ENCODE measurements at regions not wholly inside any gene's neighbourhood (a gene's known extent, or its start where the extent isn't known, plus 50 kb on each side); places are given as distances from the start of the nearest gene placed in this dataset.
"Not testable (repeated sequence)": the region's sequence is repeated elsewhere in the genome, so short reads cannot be mapped to it uniquely, and the experiment has no call there.

DNA sequence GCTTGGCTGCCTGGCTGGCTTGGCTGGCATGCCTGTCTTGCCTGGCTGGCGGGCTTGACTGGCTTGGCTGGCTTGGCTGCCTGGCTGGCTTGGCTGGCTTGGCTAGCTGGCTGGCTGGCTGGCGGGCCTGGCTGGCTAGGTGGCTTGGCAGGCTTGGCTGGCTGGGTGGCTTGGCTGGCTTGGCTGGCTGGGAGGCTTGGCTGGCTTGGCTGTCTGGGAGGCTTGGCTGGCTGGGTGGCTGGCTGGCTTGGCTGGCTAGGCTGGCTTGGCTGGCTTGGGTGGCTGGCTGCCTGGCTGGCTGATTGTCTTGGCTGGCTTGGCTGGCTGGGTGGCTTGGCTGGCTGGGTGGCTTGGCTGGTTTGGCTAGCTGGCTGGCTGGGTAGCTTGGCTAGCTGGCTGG lies 2819.7 kb downstream of the RPIA start:
- not testable (repeated sequence) for H3K4me3 ChIP-seq (ENCODE audit: low read depth, low read length); DNase-seq (ENCODE audit: low read depth)

DNA sequence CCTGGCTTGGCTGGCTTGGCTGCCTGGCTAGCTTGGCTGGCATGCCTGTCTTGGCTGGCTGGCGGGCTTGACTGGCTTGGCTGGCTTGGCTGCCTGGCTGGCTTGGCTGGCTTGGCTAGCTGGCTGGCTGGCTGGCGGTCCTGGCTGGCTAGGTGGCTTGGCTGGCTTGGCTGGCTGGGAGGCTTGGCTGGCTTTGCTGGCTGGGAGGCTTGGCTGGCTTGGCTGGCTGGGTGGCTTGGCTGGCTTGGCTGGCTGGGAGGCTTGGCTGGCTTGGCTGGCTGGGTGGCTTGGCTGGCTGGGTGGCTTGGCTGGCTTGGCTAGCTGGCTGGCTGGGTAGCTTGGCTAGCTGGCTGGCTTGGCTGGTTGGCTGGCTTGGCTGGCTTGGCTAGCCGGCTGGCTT lies 2824.5 kb downstream of the RPIA start:
- H3K4me3 ChIP-seq (ENCODE audit: low read depth, low read length); DNase-seq (ENCODE audit: low read depth): not testable (repeated sequence)

DNA sequence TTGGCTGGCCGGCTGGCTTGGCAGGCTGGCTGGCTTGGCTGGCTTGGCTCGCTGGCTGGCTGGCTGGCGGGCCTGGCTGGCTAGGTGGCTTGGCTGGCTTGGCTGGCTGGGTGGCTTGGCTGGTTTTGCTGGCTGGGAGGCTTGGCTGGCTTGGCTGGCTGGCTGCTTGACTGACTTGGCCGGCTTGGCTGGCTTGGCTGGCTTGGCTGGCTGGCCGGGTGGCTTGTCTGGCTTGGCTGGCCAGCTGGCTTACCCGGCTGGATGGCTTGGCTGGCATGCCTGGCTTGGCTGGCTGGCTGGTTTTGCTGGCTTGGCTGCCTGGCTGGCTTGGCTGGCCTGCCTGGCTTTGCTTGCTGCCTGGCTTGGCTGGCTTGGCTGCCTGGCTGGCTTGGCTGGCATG lies 2825.2 kb downstream of the RPIA start:
- DNase-seq (ENCODE audit: low read depth); H3K4me3 ChIP-seq (ENCODE audit: low read depth, low read length): not testable (repeated sequence)

DNA sequence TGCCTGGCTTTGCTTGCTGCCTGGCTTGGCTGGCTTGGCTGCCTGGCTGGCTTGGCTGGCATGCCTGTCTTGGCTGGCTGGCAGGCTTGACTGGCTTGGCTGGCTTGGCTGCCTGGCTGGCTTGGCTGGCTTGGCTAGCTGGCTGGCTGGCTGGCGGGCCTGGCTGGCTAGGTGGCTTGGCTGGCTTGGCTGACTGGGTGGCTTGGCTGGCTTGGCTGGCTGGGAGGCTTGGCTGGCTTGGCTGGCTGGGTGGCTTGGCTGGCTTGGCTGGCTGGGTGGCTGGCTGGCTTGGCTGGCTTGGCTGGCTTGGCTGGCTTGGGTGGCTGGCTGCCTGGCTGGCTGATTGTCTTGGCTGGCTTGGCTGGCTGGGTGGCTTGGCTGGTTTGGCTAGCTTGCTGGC lies 2826.4 kb downstream of the RPIA start:
- not testable (repeated sequence) for DNase-seq (ENCODE audit: low read depth); H3K4me3 ChIP-seq (ENCODE audit: low read depth, low read length)

DNA sequence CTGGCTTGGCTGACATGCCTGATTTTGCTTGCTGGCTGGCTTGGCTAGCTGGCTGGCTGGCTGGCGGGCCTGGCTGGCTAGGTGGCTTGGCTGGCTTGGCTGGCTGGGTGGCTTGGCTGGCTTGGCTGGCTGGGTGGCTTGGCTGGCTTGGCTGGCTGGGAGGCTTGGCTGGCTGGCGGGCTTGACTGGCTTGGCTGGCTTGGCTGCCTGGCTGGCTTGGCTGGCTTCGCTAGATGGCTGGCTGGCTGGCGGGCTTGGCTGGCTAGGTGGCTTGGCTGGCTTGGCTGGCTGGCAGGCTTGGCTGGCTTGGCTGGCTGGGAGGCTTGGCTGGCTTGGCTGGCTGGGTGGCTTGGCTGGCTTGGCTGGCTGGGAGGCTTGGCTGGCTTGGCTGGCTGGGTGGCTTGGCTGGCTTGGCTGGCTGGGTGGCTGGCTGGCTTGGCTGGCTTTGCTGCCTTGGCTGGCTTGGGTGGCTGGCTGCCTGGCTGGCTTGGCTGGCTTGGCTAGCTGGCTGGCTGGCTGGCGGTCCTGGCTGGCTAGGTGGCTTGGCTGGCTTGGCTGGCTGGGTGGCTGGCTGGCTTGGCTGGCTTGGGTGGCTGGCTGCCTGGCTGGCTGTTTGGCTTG lies 2827.0 kb downstream of the RPIA start:
- H3K4me3 ChIP-seq (ENCODE audit: low read depth, low read length); DNase-seq (ENCODE audit: low read depth): not testable (repeated sequence)

DNA sequence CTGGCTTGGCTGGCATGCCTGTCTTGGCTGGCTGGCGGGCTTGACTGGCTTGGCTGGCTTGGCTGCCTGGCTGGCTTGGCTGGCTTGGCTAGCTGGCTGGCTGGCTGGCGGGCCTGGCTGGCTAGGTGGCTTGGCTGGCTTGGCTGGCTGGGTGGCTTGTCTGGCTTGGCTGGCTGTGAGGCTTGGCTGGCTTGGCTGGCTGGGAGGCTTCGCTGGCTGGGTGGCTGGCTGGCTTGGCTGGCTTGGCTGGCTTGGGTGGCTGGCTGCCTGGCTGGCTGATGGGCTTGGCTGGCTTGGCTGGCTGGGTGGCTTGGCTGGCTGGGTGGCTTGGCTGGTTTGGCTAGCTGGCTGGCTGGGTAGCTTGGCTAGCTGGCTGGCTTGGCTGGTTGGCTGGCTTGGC lies 2827.9 kb downstream of the RPIA start:
- not testable (repeated sequence) for H3K4me3 ChIP-seq (ENCODE audit: low read depth, low read length); DNase-seq (ENCODE audit: low read depth)

DNA sequence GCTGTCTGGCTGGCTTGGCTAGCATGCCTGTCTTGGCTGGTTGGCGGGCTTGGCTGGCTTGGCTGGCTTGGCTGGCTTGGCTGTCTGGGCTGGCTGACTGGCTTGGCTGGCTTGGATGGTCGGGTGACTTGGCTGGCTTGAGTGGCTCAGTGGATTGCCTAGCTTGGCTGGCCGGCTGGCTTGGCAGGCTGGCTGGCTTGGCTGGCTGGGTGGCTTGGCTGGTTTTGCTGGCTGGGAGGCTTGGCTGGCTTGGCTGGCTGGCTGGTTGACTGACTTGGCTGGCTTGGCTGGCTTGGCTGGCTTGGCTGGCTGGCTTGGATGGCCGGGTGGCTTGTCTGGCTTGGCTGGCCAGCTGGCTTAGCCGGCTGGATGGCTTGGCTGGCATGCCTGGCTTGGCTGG lies 2828.4 kb downstream of the RPIA start:
- H3K4me3 ChIP-seq (ENCODE audit: low read depth, low read length); DNase-seq (ENCODE audit: low read depth): not testable (repeated sequence)

DNA sequence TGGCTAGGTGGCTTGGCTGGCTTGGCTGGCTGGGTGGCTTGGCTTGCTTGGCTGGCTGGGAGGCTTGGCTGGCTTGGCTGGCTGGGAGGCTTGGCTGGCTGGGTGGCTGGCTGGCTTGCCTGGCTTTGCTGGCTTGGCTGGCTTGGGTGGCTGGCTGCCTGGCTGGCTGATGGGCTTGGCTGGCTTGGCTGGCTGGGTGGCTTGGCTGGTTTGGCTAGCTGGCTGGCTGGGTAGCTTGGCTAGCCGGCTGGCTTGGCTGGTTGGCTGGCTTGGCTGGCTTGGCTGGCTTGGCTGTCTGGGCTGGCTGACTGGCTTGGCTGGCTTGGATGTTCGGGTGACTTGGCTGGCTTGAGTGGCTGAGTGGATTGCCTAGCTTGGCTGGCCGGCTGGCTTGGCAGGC lies 2829.1 kb downstream of the RPIA start:
- DNase-seq (ENCODE audit: low read depth); H3K4me3 ChIP-seq (ENCODE audit: low read depth, low read length): not testable (repeated sequence)

DNA sequence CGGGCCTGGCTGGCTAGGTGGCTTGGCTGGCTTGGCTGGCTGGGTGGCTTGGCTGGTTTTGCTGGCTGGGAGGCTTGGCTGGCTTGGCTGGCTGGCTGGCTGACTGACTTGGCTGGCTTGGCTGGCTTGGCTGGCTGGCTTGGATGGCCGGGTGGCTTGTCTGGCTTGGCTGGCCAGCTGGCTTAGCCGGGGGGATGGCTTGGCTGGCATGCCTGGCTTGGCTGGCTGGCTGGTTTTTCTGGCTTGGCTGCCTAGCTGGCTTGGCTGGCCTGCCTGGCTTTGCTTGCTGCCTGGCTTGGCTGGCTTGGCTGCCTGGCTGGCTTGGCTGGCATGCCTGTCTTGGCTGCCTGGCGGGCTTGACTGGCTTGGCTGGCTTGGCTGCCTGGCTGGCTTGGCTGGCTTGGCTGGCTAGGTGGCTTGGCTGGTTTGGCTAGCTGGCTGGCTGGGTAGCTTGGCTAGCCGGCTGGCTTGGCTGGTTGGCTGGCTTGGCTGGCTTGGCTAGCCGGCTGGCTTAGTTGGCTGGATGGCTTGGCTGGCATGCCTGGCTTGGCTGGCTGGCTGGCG lies 2829.6 kb downstream of the RPIA start:
- H3K4me3 ChIP-seq (ENCODE audit: low read depth, low read length); DNase-seq (ENCODE audit: low read depth): not testable (repeated sequence)

DNA sequence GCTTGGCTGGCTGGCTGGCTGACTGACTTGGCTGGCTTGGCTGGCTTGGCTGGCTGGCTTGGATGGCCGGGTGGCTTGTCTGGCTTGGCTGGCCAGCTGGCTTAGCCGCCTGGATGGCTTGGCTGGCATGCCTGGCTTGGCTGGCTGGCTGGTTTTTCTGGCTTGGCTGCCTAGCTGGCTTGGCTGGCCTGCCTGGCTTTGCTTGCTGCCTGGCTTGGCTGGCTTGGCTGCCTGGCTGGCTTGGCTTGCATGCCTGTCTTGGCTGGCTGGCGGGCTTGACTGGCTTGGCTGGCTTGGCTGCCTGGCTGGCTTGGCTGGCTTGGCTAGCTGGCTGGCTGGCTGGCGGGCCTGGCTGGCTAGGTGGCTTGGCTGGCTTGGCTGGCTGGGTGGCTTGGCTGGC lies 2830.5 kb downstream of the RPIA start:
- not testable (repeated sequence) for H3K4me3 ChIP-seq (ENCODE audit: low read depth, low read length); DNase-seq (ENCODE audit: low read depth)

DNA sequence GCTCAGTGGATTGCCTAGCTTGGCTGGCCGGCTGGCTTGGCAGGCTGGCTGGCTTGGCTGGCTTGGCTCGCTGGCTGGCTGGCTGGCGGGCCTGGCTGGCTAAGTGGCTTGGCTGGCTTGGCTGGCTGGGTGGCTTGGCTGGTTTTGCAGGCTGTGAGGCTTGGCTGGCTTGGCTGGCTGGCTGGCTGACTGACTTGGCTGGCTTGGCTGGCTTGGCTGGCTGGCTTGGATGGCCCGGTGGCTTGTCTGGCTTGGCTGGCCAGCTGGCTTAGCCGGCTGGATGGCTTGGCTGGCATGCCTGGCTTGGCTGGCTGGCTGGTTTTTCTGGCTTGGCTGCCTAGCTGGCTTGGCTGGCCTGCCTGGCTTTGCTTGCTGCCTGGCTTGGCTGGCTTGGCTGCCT lies 2831.4 kb downstream of the RPIA start:
- not testable (repeated sequence) for H3K4me3 ChIP-seq (ENCODE audit: low read depth, low read length); DNase-seq (ENCODE audit: low read depth)

DNA sequence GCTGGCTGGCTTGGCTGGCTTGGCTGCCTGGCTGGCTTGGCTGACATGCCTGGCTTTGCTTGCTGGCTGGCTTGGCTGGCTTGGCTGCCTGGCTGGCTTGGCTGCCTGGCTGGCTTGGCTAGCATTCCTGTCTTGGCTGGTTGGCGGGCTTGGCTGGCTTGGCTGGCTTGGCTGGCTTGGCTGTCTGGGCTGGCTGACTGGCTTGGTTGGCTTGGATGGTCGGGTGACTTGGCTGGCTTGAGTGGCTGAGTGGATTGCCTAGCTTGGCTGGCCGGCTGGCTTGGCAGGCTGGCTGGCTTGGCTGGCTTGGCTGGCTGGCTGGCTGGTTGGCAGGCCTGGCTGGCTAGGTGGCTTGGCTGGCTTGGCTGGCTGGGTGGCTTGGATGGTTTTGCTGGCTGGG lies 2832.3 kb downstream of the RPIA start:
- DNase-seq (ENCODE audit: low read depth): not testable (repeated sequence)

DNA sequence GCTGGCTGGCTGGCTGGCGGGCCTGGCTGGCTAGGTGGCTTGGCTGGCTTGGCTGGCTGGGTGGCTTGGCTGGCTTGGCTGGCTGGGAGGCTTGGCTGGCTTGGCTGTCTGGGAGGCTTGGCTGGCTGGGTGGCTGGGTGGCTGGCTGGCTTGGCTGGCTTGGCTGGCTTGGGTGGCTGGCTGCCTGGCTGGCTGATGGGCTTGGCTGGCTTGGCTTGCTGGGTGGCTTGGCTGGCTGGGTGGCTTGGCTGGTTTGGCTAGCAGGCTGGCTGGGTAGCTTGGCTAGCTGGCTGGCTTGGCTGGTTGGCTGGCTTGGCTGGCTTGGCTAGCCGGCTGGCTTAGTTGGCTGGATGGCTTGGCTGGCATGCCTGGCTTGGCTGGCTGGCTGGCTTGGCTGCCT lies 2834.1 kb downstream of the RPIA start:
- H3K4me3 ChIP-seq (ENCODE audit: low read depth, low read length); DNase-seq (ENCODE audit: low read depth): not testable (repeated sequence)

More for the DNA sequence above, 2832.3 kb downstream of the RPIA start:
- H3K4me3 ChIP-seq (ENCODE audit: low read depth, low read length): not testable (repeated sequence)

DNA sequence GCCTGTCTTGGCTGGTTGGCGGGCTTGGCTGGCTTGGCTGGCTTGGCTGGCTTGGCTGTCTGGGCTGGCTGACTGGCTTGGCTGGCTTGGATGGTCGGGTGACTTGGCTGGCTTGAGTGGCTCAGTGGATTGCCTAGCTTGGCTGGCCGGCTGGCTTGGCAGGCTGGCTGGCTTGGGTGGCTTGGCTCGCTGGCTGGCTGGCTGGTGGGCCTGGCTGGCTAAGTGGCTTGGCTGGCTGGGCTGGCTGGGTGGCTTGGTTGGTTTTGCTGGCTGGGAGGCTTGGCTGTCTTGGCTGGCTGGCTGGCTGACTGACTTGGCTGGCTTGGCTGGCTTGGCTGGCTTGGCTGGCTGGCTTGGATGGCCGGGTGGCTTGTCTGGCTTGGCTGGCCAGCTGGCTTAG lies 2834.6 kb downstream of the RPIA start:
- not testable (repeated sequence) for H3K4me3 ChIP-seq (ENCODE audit: low read depth, low read length); DNase-seq (ENCODE audit: low read depth)

DNA sequence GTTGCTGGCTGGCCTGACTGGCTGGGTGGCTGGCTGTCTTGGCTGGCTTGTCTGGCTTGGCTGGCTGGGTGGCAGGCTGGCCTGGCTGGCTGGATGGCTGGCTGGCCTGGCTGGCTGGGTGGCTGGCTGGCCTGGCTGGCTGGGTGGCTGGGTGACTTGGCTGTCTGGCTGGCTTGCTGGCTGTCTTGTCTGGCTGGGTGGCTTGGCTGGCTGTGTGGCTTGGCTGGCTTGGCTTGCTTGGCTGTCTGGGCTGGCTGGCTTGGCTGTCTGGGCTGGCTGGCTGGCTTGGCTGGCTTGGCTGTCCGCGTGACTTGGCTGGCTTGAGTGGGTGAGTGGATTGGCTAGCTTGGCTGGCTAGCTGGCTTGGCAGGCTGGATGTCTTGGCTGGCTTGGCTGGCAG lies 2835.6 kb downstream of the RPIA start:
- not testable (repeated sequence) for DNase-seq (ENCODE audit: low read depth); H3K4me3 ChIP-seq (ENCODE audit: low read depth, low read length)

DNA sequence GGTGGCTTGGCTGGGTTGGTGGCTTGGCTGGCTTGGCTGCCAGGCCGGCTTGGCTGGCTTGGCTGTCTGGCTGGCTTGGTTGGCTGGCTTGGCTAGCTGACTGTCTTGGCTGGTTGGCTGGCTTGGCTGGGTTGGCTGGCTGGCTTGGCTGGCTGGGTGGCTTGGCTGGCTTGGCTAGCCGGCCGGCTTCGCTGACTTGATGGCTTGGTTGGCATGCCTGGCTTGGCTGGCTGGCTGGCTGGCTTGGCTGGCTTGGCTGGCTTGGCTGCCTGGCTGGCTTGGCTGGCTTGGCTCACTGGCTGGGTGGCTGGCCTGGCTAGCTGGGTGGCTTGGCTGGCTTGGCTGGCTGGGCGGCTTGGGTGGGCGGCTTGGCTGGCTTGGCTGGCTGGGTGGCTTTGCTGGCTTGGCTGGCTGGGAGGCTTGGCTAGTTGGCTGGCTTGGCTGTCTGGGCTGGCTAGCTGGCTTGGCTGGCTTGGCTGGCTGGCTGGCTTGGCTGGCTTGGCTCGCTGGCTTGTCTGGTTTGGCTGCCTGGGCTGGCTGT lies 2836.1 kb downstream of the RPIA start:
- H3K4me3 ChIP-seq (ENCODE audit: low read depth, low read length); DNase-seq (ENCODE audit: low read depth): not testable (repeated sequence)

DNA sequence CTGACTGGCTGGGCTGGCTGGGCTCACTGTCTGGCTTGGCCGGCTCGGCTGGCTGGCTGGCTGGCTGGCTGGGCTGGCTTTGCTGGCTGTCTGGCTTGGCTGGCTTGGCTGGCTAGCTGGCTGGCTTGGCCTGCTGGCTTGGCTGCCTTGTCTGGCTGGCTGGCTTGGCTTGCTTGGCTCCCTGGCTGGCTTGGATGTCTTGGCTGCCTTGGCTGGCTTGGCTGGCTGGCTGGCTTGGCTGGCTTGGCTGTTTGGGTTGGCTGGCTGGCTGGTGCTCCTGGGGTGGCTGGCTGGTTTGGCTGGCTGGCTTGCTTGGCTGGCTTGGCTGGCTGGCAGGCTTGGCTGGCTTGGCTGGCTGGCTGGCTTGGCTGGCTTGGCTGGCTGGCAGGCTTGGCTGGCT lies 2836.9 kb downstream of the RPIA start:
- not testable (repeated sequence) for H3K4me3 ChIP-seq (ENCODE audit: low read depth, low read length); DNase-seq (ENCODE audit: low read depth)

DNA sequence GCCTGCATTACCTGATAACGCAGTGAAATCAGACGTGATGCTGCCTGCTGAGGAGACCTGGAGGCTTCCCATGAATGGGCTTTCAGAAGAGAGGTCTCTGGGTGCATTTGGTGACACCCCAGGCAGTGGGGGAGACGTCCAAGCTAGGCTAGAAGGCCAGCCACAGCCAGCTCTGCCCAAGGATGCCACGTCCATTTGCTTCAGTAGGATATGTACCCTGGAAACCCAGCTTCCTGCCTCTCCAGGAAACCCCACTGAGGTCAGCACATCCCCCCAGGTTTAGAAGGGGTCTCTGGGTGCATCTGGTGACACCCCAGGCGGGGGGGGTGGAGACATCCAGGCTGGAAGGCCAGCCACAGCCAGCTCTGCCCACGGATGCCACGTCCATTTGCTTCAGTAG lies 2844.6 kb downstream of the RPIA start:
- not testable (repeated sequence) for DNase-seq (ENCODE audit: low read depth); H3K4me3 ChIP-seq (ENCODE audit: low read depth, low read length)

DNA sequence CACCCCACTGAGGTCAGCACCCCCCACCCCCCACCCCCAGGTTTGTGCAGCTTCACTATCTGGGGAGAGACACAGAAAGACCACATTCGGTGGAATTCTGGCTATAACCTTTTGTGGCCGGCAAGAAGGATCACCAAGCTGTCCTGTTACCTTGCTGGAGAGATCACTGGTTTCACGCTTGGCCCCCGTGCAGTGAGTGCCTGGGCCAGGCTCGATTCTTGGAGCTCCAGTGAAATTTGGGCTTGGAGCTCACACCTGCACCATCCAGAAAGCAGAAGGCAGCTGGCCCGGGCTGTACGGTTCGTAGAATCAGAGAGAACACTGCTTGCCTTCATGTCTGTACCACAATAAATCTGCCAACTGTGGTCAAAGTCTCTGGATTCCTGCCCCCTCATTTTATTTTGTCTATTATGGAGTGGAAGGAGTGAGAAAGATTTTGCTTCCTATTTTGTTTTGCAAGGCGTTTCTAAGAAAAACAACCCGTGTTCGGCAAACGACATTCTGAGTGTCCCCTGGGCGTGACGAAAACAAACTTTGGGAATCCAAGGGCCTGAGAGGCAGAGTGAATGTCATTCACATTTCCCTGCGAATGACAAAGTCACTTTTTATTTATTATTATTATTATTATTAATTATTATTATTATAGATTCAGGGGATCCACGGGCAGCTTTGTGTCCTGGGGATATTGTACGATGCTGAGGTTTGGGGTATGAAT lies 2845.2 kb downstream of the RPIA start:
- DNase-seq (ENCODE audit: low read depth); H3K4me3 ChIP-seq (ENCODE audit: low read depth, low read length): not testable (repeated sequence)

DNA sequence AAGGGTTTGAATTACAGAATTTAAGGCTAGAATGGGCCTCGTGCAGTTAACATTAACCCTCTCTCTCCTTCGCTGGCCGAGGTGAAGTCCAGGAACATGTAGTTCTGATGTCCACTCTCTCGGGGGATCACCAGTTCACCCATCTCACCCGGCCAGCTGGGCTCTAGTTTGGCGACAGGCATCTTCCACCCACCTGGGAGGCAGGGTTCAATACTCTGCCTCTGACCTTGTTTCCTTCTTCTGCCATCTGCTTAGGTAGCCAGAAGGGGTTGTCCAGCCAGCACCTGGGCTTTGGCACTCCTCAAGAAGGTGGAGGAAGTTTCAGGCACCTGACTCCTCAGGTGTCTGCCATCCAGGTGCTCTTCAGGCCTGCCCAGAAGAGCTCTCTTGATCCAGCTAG lies 2857.8 kb downstream of the RPIA start:
- DNase-seq (ENCODE audit: low read depth); H3K4me3 ChIP-seq (ENCODE audit: low read depth, low read length): not testable (repeated sequence)
